H9 (cell line): ENCODE measurements at regions not wholly inside any gene's neighbourhood (a gene's known extent, or its start where the extent isn't known, plus 50 kb on each side); places are given as distances from the start of the nearest gene placed in this dataset.

Experiments used
- DNase-seq: peaks from one replicate; pipeline ENCODE4 v3.0.0-alpha.2; 2017
- H2AFZ ChIP-seq: one replicate; pipeline ENCODE4 v1.6.1; 2013; ENCODE audit warnings: mild to moderate bottlenecking, low read length, control low read depth, moderate library complexity
- H2AK5ac ChIP-seq: 2 replicates; pipeline ENCODE4 v1.6.1; 2013; ENCODE audit warnings: low read length, control low read depth, mixed read lengths; ENCODE audit not compliant: insufficient read length
- H2BK120ac ChIP-seq: one replicate; pipeline ENCODE4 v1.6.1; 2013; ENCODE audit warnings: low read depth, mild to moderate bottlenecking, low read length, control low read depth, inconsistent platforms; ENCODE audit not compliant: poor library complexity, severe bottlenecking
- H2BK12ac ChIP-seq: 2 replicates; pipeline ENCODE4 v1.6.1; 2013; ENCODE audit warnings: low read length, control low read depth, mixed read lengths, low read depth; ENCODE audit not compliant: insufficient read length
- H2BK15ac ChIP-seq: 2 replicates; pipeline ENCODE4 v1.6.1; 2013; ENCODE audit warnings: low read depth, low read length, control low read depth
- H2BK20ac ChIP-seq: one replicate; pipeline ENCODE4 v1.6.1; 2013; ENCODE audit warnings: low read depth, mild to moderate bottlenecking, low read length, control low read depth, inconsistent platforms; ENCODE audit not compliant: poor library complexity, severe bottlenecking
- H2BK5ac ChIP-seq: 2 replicates; pipeline ENCODE4 v1.6.1; 2013; ENCODE audit warnings: low read length, control low read depth, mixed read lengths; ENCODE audit not compliant: insufficient read length
- H3K14ac ChIP-seq: 2 replicates; pipeline ENCODE4 v1.6.1; 2013; ENCODE audit warnings: low read length, control low read depth; ENCODE audit not compliant: insufficient read depth
- H3K18ac ChIP-seq: 2 replicates; pipeline ENCODE4 v1.6.1; 2013; ENCODE audit warnings: low read depth, mild to moderate bottlenecking, mixed read lengths, low read length, control low read depth; ENCODE audit not compliant: insufficient read length
- H3K23ac ChIP-seq: 2 replicates; pipeline ENCODE4 v1.6.1; 2013; ENCODE audit warnings: low read length, control low read depth, mixed read lengths, low read depth; ENCODE audit not compliant: insufficient read length
- H3K23me2 ChIP-seq: 2 replicates; pipeline ENCODE4 v1.6.1; 2013; ENCODE audit warnings: low read depth, mild to moderate bottlenecking, mixed read lengths, low read length, control low read depth; ENCODE audit not compliant: insufficient read length, poor library complexity, severe bottlenecking
- H3K27ac ChIP-seq: 2 replicates; pipeline ENCODE4 v1.5.1; 2013; ENCODE audit warnings: low read length, control low read depth, mixed read lengths, low read depth; ENCODE audit not compliant: insufficient read length
- H3K27me3 ChIP-seq: 2 replicates; pipeline ENCODE4 v1.6.1; 2013; ENCODE audit warnings: low read length, control low read depth, inconsistent platforms; ENCODE audit not compliant: insufficient read depth
- H3K4ac ChIP-seq: 2 replicates; pipeline ENCODE4 v1.6.1; 2013; ENCODE audit warnings: low read depth, mild to moderate bottlenecking, control low read depth, inconsistent platforms, low read length, moderate library complexity
- H3K4me1 ChIP-seq: 2 replicates; pipeline ENCODE4 v1.6.1; 2013; ENCODE audit warnings: low read length, control low read depth, inconsistent platforms; ENCODE audit not compliant: insufficient read depth
- H3K4me2 ChIP-seq: 2 replicates; pipeline ENCODE4 v1.6.1; 2013; ENCODE audit warnings: low read length, control low read depth, mixed read lengths; ENCODE audit not compliant: insufficient read length, insufficient read depth
- H3K56ac ChIP-seq: 2 replicates; pipeline ENCODE4 v1.6.1; 2013; ENCODE audit warnings: low read depth, mild to moderate bottlenecking, mixed read lengths, low read length, control low read depth; ENCODE audit not compliant: insufficient read length
- H3K79me1 ChIP-seq: 2 replicates; pipeline ENCODE4 v1.6.1; 2013; ENCODE audit warnings: low read depth, mild to moderate bottlenecking, moderate library complexity, low read length, control low read depth, inconsistent platforms; ENCODE audit not compliant: insufficient read depth, poor library complexity, severe bottlenecking
- H3K79me2 ChIP-seq: 2 replicates; pipeline ENCODE4 v1.6.1; 2013; ENCODE audit warnings: low read length, control low read depth, inconsistent platforms; ENCODE audit not compliant: insufficient read depth
- H3K9ac ChIP-seq: 2 replicates; pipeline ENCODE4 v1.6.1; 2013; ENCODE audit warnings: low read length, control low read depth, mixed read lengths; ENCODE audit not compliant: insufficient read length; ENCODE audit errors: extremely low read depth
- H3K9me3 ChIP-seq: one replicate; pipeline ENCODE4 v1.6.1; 2013; ENCODE audit warnings: low read depth, low read length, inconsistent platforms; ENCODE audit not compliant: control insufficient read depth
- H3T11ph ChIP-seq: one replicate; pipeline ENCODE4 v1.6.1; 2013; ENCODE audit warnings: mild to moderate bottlenecking, low read length, control low read depth, inconsistent platforms
- H4K20me1 ChIP-seq: one replicate; pipeline ENCODE4 v1.6.1; 2013; ENCODE audit not compliant: control insufficient read depth, insufficient read length, insufficient read depth
- H4K5ac ChIP-seq: 2 replicates; pipeline ENCODE4 v1.6.1; 2013; ENCODE audit warnings: low read depth, mild to moderate bottlenecking, mixed read lengths, low read length, control low read depth; ENCODE audit not compliant: insufficient read length
- H4K8ac ChIP-seq: replicated peaks from 2 replicates; pipeline ENCODE4 v1.6.1; 2013; ENCODE audit warnings: low read length, control low read depth, mixed read lengths, low read depth; ENCODE audit not compliant: insufficient read length
- H4K91ac ChIP-seq: 2 replicates; pipeline ENCODE4 v1.6.1; 2013; ENCODE audit warnings: low read depth, mild to moderate bottlenecking, moderate library complexity, mixed read lengths, low read length, control low read depth; ENCODE audit not compliant: insufficient read length
- H3K27ac Mint-ChIP-seq, 3 experiments: 2 replicates in 2 of 3; 3 replicates in 1 of 3; pipeline ENCODE4 v1.8.0; 2020 to 2021; ENCODE audit warnings: mixed read lengths in 3 of 3, mild to moderate bottlenecking in 1 of 3, moderate library complexity in 1 of 3
- H3K27me3 Mint-ChIP-seq: 2 replicates; pipeline ENCODE4 v1.8.0; 2021; ENCODE audit warnings: low read depth, mild to moderate bottlenecking, moderate library complexity, mixed read lengths
- H3K36me3 Mint-ChIP-seq, 3 experiments: 2 replicates in 2 of 3; 3 replicates in 1 of 3; pipeline ENCODE4 v1.8.0; 2020 to 2021; ENCODE audit warnings: low read depth in 3 of 3, mixed read lengths in 3 of 3; ENCODE audit not compliant: insufficient read depth in 1 of 3
- H3K4me1 Mint-ChIP-seq, 2 experiments: 2 replicates each; pipeline ENCODE4 v1.8.0; 2020; ENCODE audit warnings: mixed read lengths in 2 of 2
- H3K4me3 Mint-ChIP-seq, 2 experiments: 2 replicates in 1 of 2; 3 replicates in 1 of 2; pipeline ENCODE4 v1.8.0; 2020 to 2021; ENCODE audit warnings: mild to moderate bottlenecking in 2 of 2, mixed read lengths in 2 of 2, moderate library complexity in 1 of 2
- H3K9me3 Mint-ChIP-seq, 2 experiments: 2 replicates in 1 of 2; 3 replicates in 1 of 2; pipeline ENCODE4 v1.8.0; 2020; ENCODE audit warnings: mild to moderate bottlenecking in 2 of 2, mixed read lengths in 2 of 2, moderate library complexity in 1 of 2
- WGBS: extraction: QIAGEN DNeasy Blood & Tissue Kit; methylation state at CpG from one replicate; pipeline ENCODE4 v1.1.7; 2013; ENCODE audit warnings: missing lambda C conversion rate, low lambda C conversion rate, mixed read lengths; ENCODE audit not compliant: insufficient read length; ENCODE audit errors: extremely low coverage; 5-methylcytosine and 5-hydroxymethylcytosine counted together
- TF ChIP-seq, protein P1 (sequence below): fragments of 200-600 bp; sonication (generic); conservative IDR thresholded peaks from 3 replicates; pipeline ENCODE4 v1.8.0; 2021; ENCODE audit warnings: antibody characterized with exemption, mild to moderate bottlenecking

DNA sequence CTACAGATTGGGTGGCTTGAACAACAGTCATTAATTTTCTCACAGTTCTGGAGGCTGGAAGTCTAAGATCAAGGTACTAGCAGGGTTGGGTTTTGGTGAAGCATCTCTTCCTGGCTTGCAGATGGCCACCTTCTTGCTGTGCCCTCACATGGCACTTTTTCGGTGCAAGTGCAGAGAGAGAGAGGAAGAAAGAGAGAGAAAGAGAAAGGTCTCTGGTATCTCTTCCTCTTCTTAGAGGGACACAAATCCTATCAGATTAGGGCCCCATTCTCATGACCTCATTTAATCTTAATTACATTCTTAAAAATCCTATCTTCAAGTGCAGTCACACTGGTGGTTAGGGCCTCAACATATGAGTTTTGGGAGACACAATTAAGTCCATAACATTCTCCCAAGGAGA, 167.1 kb downstream of the NFKBIZ start:
- no peaks in the 10 kb centered on the region for H3K79me1 ChIP-seq
- no peaks in the 10 kb centered on the region for H3K27me3 ChIP-seq
- peaks cover 0 to 10% of the 10 kb centered on the region in 2 experiments; a peak in 4 of 5 replicates for H3K9me3 Mint-ChIP-seq
- no peak overlapping the region for H3T11ph ChIP-seq
- no peak overlapping the region for H2BK12ac ChIP-seq
- H3K4me2 ChIP-seq: no peak overlapping the region
- no peak overlapping the region for H3K4ac ChIP-seq
- no peak overlapping the region for H3K27ac Mint-ChIP-seq
- H3K14ac ChIP-seq: no peak overlapping the region
- peaks cover 0 to 3% (median 0%) of the 10 kb centered on the region in 3 experiments; a peak in 1 of 7 replicates for H3K36me3 Mint-ChIP-seq
- no peaks in the 10 kb centered on the region for H3K4me1 ChIP-seq
- no peak overlapping the region for H3K4me3 Mint-ChIP-seq
- no peak overlapping the region for H2BK120ac ChIP-seq
- no peak overlapping the region for H3K9ac ChIP-seq
- no peak overlapping the region for H2BK5ac ChIP-seq
- H4K20me1 ChIP-seq: no peaks in the 10 kb centered on the region
- H3K23ac ChIP-seq: no peak overlapping the region
- H4K8ac ChIP-seq: no peak overlapping the region
- H3K18ac ChIP-seq: no peak overlapping the region
- H4K5ac ChIP-seq: no peak overlapping the region
- no CpG with 5 or more reads among the region's 1 CpG for WGBS
- no peak for DNase-seq
- H4K91ac ChIP-seq: no peak overlapping the region
- H3K27ac ChIP-seq: no peak overlapping the region
- H2BK20ac ChIP-seq: no peak overlapping the region
- H3K79me2 ChIP-seq: no peaks in the 10 kb centered on the region
- H2AFZ ChIP-seq: no peak overlapping the region
- TF ChIP-seq, protein P1, sequence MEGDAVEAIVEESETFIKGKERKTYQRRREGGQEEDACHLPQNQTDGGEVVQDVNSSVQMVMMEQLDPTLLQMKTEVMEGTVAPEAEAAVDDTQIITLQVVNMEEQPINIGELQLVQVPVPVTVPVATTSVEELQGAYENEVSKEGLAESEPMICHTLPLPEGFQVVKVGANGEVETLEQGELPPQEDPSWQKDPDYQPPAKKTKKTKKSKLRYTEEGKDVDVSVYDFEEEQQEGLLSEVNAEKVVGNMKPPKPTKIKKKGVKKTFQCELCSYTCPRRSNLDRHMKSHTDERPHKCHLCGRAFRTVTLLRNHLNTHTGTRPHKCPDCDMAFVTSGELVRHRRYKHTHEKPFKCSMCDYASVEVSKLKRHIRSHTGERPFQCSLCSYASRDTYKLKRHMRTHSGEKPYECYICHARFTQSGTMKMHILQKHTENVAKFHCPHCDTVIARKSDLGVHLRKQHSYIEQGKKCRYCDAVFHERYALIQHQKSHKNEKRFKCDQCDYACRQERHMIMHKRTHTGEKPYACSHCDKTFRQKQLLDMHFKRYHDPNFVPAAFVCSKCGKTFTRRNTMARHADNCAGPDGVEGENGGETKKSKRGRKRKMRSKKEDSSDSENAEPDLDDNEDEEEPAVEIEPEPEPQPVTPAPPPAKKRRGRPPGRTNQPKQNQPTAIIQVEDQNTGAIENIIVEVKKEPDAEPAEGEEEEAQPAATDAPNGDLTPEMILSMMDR: no peak
- no peak overlapping the region for H3K56ac ChIP-seq
- no peaks in the 10 kb centered on the region for H3K23me2 ChIP-seq
- H2BK15ac ChIP-seq: no peak overlapping the region
- H3K4me1 Mint-ChIP-seq: no peaks in the 10 kb centered on the region
- H3K27me3 Mint-ChIP-seq: no peaks in the 10 kb centered on the region
- no peaks in the 10 kb centered on the region for H3K9me3 ChIP-seq
- no peak overlapping the region for H2AK5ac ChIP-seq
